GM06990 (cell line): ENCODE measurements at regions not wholly inside any gene's neighbourhood (a gene's known extent, or its start where the extent isn't known, plus 50 kb on each side); places are given as distances from the start of the nearest gene placed in this dataset.

Source experiments
- DNase-seq: peaks from one replicate; pipeline ENCODE4 v3.0.0-alpha.2; 2011; ENCODE audit not compliant: insufficient read length; ENCODE audit errors: extremely low read depth
- H3K27me3 ChIP-seq: replicated peaks from 2 replicates; pipeline ENCODE4 v1.6.0; 2011; ENCODE audit warnings: low read length; ENCODE audit not compliant: control insufficient read depth, insufficient read depth
- H3K36me3 ChIP-seq: 2 replicates; pipeline ENCODE4 v1.5.1; 2011; ENCODE audit warnings: low read length; ENCODE audit not compliant: control insufficient read depth, insufficient read depth
- H3K4me3 ChIP-seq: replicated peaks from 2 replicates; pipeline ENCODE4 v1.5.1; 2011; ENCODE audit warnings: low read depth, mild to moderate bottlenecking, control low read depth, low read length
- TF ChIP-seq, protein P1 (sequence below): IDR thresholded peaks from 2 replicates; pipeline ENCODE4 v1.5.1; 2011; ENCODE audit warnings: low read length, control low read depth, mild to moderate bottlenecking, inconsistent platforms; ENCODE audit not compliant: insufficient read depth, poor library complexity, severe bottlenecking

DNA sequence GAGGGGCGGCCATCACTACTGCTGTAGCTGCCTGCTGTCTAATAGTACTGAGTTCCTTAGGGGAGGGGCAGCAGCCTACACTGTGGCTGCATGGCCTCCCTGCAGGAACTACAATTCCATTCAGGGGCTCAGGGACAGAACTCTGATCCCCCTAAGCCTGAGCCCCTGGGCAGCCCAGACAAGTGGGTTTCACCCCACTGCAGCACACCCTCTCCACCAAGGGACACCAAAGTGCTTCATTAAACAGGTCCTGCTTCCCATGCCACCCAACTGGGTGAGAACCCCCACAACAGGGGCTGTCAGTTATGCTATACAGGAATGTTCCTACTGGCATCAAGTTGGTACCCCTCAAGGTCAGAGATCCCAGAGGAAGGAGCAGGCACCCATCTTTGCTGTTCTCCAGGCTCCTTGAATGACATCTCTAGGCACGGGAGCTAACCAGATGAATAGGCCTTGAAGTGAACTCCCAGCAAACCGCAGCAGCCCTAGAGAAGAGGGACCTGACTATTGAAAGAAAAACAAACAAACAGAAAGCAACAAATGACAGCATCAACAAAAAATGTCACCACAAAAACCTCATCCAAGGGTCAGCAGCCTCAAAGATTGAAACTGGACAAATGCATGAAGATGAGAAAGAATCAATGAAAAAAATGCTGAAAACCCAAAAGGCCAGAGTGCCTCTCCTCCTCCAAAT is 437.4 kb downstream of the NUF2 start:
- DNase-seq: no peak
- H3K4me3 ChIP-seq: no peak overlapping the region

DNA sequence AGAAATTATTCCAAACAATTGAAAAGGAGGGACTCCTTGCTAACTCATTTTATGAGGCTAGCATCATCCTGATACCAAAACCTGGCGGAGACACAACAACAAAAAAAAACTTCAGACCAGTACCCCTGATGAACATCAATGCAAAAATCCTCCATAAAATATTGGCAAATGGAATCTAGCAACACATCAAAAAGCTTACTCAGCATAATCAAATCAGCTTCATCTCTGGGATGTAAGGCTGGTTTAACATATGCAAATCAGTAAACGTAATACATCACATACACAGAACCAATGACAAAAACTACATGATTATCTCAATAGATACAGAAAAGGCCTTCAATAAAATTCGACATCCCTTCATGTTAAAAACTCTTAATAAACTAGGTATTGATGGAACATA is 440.1 kb downstream of the NUF2 start:
- Histone ChIP-seq H3K27me3 (no peaks in the 10 kb centered on the region), H3K4me3 (no peak overlapping the region), H3K36me3 (no peaks in the 10 kb centered on the region)
- no peak for DNase-seq
- TF ChIP-seq, protein P1, sequence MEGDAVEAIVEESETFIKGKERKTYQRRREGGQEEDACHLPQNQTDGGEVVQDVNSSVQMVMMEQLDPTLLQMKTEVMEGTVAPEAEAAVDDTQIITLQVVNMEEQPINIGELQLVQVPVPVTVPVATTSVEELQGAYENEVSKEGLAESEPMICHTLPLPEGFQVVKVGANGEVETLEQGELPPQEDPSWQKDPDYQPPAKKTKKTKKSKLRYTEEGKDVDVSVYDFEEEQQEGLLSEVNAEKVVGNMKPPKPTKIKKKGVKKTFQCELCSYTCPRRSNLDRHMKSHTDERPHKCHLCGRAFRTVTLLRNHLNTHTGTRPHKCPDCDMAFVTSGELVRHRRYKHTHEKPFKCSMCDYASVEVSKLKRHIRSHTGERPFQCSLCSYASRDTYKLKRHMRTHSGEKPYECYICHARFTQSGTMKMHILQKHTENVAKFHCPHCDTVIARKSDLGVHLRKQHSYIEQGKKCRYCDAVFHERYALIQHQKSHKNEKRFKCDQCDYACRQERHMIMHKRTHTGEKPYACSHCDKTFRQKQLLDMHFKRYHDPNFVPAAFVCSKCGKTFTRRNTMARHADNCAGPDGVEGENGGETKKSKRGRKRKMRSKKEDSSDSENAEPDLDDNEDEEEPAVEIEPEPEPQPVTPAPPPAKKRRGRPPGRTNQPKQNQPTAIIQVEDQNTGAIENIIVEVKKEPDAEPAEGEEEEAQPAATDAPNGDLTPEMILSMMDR: no peak

More for the DNA sequence above, 437.4 kb downstream of the NUF2 start:
- TF ChIP-seq, protein P1: no peak
- Histone ChIP-seq H3K27me3 (no peaks in the 10 kb centered on the region), H3K36me3 (no peaks in the 10 kb centered on the region)

DNA sequence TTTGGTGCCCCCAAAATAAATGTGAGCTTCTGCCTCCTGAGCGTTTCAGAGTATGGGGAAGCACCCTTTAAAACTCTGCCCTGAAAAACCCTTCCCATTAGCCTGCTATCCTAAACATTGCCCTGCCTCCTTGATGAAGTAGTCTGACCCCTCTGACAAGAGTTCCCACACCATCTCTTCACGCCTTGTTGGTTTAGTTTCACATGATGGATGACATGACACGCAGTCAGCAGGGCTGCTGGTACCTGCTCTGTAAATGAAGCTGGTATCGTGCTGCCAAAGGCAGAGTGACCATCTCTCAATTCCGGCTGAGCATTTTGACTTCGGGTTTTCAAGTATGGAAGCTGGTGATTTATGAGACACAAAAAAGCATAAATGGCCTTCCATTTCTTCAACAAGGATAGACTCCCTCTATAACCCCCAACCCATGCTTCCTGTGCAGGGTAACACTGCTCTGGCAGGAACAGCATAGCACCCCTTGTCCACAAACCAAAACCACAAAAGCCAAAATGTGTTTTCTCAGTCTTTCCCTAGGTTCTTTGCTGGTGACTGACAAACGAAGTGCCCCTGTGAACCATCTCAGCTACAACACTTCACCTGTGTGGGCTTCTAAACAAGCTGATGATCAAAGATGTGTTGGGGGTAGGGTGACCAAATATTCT is 444.6 kb downstream of the NUF2 start:
- Histone ChIP-seq H3K27me3 (no peaks in the 10 kb centered on the region; the same call in 1 of the 2 replicates), H3K36me3 (no peaks in the 10 kb centered on the region), H3K4me3 (no peak overlapping the region)
- TF ChIP-seq, protein P1: no peak
- DNase-seq: no peak

DNA sequence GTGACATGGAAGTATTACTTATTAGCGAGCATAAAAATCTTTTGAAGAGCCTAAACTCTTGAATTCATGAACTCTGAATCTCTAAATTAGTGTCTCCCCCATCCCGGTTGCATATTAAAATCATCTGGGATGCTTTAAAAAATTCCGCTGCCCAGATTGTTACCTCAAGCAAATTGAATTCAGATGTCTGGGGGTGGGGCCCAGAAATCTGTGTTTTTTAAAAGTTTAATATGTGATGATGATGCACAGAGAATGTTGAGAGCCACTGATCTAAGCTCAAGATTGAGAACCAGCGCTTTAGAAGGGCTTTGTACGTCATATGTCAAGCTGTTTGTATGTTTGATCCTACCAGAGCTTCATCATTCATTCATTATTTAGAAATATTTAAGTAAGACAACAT is 446.8 kb downstream of the NUF2 start:
- no peak overlapping the region for H3K4me3 ChIP-seq
- TF ChIP-seq, protein P1: no peak
- no peaks in the 10 kb centered on the region; the same call in 1 of the 2 replicates for H3K27me3 ChIP-seq
- H3K36me3 ChIP-seq: no peaks in the 10 kb centered on the region
- no peak for DNase-seq

DNA sequence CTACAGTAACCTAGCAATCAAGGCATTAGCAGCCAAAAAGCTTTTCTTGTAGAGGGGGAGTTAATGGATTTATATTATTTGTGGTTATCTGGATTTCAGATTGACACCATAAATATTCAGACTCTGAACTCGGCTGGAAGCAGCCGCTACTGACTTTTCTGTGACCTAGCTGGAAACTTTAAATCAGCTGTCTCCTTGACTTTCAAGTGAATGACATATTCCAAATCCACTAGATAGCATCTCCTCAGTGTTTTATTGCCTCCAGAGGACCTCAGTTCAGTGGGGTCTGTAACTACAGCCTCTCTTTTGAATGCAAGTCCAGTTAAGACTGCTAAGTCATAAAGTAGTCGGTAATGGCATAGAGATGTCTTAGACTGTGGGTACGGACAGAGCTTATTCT is 448.5 kb downstream of the NUF2 start:
- Histone ChIP-seq H3K4me3 (no peak overlapping the region), H3K27me3 (no peaks in the 10 kb centered on the region; the same call in 1 of the 2 replicates), H3K36me3 (no peaks in the 10 kb centered on the region)
- no peak for DNase-seq
- TF ChIP-seq, protein P1: no peak
